ENCODE measurements at regions not wholly inside any gene's neighbourhood (a gene's known extent, or its start where the extent isn't known, plus 50 kb on each side); places are given as distances from the start of the nearest gene placed in this dataset.

DNA sequence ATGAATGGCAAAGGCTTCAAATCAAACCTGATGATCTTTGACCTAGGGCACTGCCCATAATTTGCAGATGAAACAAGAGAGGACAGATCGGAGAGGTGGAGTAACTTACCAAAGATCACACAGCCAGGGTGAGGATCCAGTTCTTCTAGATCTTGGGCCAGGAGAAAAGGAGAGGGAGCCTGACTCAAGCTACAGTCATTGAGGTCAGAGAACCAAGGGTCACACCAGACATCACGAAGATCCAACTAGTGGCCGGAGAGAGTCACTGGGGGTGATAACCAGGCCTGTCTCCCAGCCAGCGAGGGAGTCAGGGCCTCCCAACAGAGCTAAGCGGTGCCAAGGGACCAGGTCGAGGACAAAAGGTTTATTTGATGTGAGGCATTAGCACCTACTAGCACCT, 115.0 kb downstream of the RIPK4 start:
- Mint-ChIP-seq H3K4me3 (no peak overlapping the region), H3K9me3 (no peaks in the 10 kb centered on the region), H3K4me1 (ENCODE audit: low read depth) (no peaks in the 10 kb centered on the region), H3K27me3 (ENCODE audit: low read depth) (no peaks in the 10 kb centered on the region), H3K27ac (no peak overlapping the region), H3K36me3 (ENCODE audit: low read depth) (no peaks in the 10 kb centered on the region)
- DNase-seq (ENCODE audit: low spot score), result no peak

DNA sequence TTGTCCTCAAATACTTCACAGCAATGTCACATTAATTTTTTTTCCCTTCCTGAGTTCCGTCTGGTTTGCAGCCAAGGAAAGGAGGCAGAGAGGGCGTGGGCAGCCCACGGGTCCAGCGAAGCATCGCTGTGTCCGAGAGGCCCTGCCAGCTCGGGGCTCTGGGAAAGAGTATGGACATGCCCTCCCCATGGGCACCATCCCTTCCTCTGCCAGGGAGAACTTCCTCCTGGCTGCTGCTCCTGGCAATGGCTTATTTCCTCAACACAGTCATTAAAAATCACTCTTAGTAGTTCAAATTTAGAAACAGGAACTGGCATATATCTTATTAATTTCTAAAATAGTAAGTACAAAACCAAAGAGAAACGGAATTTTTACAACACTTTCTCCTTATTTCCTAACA, 115.4 kb downstream of the RIPK4 start:
- H3K27me3 Mint-ChIP-seq (ENCODE audit: low read depth), result no peaks in the 10 kb centered on the region
- H3K9me3 Mint-ChIP-seq, result no peaks in the 10 kb centered on the region
- no peaks in the 10 kb centered on the region for H3K4me1 Mint-ChIP-seq (ENCODE audit: low read depth)
- no peak overlapping the region for H3K27ac Mint-ChIP-seq
- no peaks in the 10 kb centered on the region for H3K36me3 Mint-ChIP-seq (ENCODE audit: low read depth)
- DNase-seq (ENCODE audit: low spot score), result no peak
- H3K4me3 Mint-ChIP-seq, result no peak overlapping the region

GRCh38 chr21:41650526-41651145, 116.2 kb downstream of the RIPK4 start:
- Mint-ChIP-seq H3K4me1 (ENCODE audit: low read depth) (no peaks in the 10 kb centered on the region), H3K4me3 (no peak overlapping the region), H3K36me3 (ENCODE audit: low read depth) (no peaks in the 10 kb centered on the region), H3K27ac (no peak overlapping the region), H3K9me3 (no peaks in the 10 kb centered on the region), H3K27me3 (ENCODE audit: low read depth) (no peaks in the 10 kb centered on the region)
- no peak for DNase-seq (ENCODE audit: low spot score)

GRCh38 chr21:41648591-41649031, 118.2 kb downstream of the RIPK4 start:
- H3K27ac Mint-ChIP-seq, result no peak overlapping the region
- no peaks in the 10 kb centered on the region for H3K36me3 Mint-ChIP-seq (ENCODE audit: low read depth)
- no peaks in the 10 kb centered on the region for H3K4me1 Mint-ChIP-seq (ENCODE audit: low read depth)
- peaks cover 5% of the 10 kb centered on the region for H3K27me3 Mint-ChIP-seq (ENCODE audit: low read depth)
- DNase-seq (ENCODE audit: low spot score), result no peak
- no peaks in the 10 kb centered on the region for H3K9me3 Mint-ChIP-seq
- no peak overlapping the region for H3K4me3 Mint-ChIP-seq

DNA sequence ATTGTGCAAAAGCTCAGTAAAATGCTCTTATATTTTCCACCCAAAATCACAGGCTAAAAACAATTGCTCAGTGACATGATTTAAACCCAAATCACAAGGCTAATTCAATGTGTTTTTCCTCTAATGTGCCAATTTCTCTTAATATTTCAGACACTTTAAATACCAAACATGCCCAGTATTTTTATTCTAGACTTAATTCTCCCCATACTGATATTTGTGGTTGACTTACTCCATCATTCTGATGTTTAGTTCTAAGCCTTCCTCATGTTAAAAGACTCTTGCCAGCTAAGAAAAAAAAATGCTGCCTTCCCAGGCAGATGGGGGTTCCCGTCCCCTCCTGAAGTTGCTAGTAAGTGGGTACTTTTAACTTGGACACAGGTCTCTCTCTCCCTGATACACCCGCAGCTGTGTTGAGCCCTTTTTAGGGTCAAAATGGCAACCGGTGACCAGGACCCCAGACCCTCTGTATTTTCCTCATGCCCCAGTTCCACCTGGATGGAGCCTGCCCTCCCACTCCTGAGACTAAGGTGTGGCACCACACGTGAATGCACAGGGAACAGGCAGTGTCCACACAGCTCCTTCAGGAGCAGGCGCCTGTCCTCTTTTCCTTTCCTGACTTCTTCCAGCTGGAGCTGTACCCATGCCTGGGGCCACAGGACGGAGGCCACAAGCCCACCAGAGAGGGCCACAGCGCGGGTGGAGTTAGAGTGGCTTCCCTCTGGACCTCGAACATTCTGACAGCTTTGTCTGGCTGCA, 118.9 kb downstream of the RIPK4 start:
- no peaks in the 10 kb centered on the region for H3K4me1 Mint-ChIP-seq (ENCODE audit: low read depth)
- DNase-seq (ENCODE audit: low spot score), result no peak
- no peaks in the 10 kb centered on the region for H3K36me3 Mint-ChIP-seq (ENCODE audit: low read depth)
- no peak overlapping the region for H3K27ac Mint-ChIP-seq
- H3K4me3 Mint-ChIP-seq, result no peak overlapping the region
- H3K9me3 Mint-ChIP-seq, result no peaks in the 10 kb centered on the region
- H3K27me3 Mint-ChIP-seq (ENCODE audit: low read depth), result peaks cover 6% of the 10 kb centered on the region

DNA sequence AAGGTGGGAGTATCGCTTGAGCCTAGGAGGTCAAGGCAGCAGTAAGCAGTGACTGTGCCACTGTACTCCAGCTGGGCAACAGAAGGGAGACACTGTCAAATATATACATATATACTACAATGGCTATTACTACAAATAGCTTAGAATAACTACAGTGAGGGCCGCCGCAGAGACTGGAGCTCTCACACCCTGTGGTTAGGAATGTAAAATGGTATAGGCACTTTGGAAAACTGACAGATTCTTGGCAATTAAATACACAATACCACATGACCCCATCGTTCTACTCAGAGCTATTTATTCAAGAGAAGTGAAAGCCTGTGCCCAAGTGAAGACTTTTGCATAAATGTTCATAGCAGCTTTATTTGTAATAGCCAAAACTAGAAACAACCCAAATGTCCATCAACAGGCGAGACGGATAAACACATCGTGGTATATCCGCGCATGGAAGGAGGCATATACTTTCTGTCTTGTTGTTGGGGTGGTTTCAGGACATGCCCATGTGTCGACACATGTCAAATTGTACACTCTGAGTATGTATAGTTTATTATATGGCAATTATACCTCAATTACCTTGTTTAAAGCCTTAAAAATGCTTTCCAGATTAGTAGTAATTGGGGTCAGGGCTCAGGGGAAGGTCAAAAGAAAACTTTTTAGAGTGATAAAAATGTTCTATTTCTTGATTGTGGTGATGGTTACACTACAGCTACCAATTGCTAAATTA, 123.4 kb downstream of the RIPK4 start:
- no peaks in the 10 kb centered on the region for H3K4me1 Mint-ChIP-seq (ENCODE audit: low read depth)
- peaks cover 14% of the 10 kb centered on the region for H3K27me3 Mint-ChIP-seq (ENCODE audit: low read depth)
- no peak for DNase-seq (ENCODE audit: low spot score)
- no peaks in the 10 kb centered on the region for H3K9me3 Mint-ChIP-seq
- H3K27ac Mint-ChIP-seq, result no peak overlapping the region
- no peaks in the 10 kb centered on the region for H3K36me3 Mint-ChIP-seq (ENCODE audit: low read depth)
- no peak overlapping the region for H3K4me3 Mint-ChIP-seq

DNA sequence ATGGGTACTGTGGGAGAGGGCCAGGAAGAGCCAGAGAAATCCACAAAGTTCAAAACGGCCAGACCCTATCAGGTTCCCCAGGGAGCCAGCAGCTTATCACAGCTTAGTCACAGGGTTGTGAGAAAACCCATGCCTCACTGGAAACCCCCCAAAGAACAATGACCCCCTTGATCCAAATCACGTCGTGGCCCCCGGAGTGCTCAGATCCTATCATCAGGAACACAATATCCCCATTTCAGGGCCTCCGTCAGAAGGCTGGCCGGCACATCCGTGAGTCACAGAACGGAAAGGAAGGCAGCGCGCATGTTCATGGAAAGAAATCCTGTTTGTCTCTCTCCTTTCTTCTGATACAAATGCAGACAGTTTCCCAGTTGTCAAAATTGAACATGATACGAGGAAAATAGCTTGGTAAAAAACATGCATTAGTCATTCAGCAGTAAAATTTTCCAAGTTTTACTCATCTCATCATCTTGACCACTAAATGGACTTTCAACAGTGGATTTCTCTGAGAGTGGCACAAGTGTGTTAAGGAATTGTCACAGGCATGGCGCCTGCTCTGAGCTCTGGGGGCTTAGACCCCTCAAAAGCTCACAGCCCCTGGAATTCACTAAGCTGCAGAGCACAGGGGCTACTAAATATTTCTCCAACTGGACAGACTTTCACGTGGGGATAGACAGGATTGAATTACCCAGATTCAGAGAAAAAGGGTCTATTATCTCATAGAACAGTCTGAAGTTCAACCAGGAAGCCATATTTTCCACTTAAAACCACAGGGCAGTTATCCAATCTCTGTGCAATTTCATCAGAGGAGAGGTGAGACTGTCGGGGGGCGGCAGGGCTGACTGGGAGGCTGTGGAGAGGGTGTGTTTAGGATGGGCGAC, 124.8 kb downstream of the RIPK4 start:
- Mint-ChIP-seq H3K9me3 (no peaks in the 10 kb centered on the region), H3K27me3 (ENCODE audit: low read depth) (peaks cover 14% of the 10 kb centered on the region), H3K36me3 (ENCODE audit: low read depth) (no peaks in the 10 kb centered on the region), H3K27ac (no peak overlapping the region), H3K4me1 (ENCODE audit: low read depth) (no peaks in the 10 kb centered on the region), H3K4me3 (no peak overlapping the region)
- DNase-seq (ENCODE audit: low spot score), result no peak

DNA sequence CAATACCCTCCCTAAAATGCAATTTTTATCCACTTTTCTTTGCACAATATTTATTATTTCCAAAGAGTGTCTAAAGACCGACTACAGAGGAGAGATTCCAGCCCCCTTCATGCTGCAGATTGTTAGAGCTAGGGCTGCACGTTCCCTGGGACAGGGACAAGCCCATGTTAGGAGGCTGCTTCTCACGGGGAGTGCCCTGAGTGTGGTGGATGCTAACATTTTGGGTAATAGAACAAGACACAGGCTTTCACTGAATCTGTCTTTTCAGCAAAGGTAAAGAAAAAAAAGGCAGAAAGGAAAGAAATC, 125.4 kb downstream of the RIPK4 start:
- Mint-ChIP-seq H3K4me3 (no peak overlapping the region), H3K4me1 (ENCODE audit: low read depth) (no peaks in the 10 kb centered on the region), H3K9me3 (no peaks in the 10 kb centered on the region), H3K27ac (no peak overlapping the region), H3K27me3 (ENCODE audit: low read depth) (peaks cover 14% of the 10 kb centered on the region), H3K36me3 (ENCODE audit: low read depth) (no peaks in the 10 kb centered on the region)
- no peak for DNase-seq (ENCODE audit: low spot score)

- Mint-ChIP-seq H3K27me3 (ENCODE audit: low read depth) (peaks cover 14% of the 10 kb centered on the region), H3K4me1 (ENCODE audit: low read depth) (no peaks in the 10 kb centered on the region), H3K9me3 (no peaks in the 10 kb centered on the region), H3K4me3 (no peak overlapping the region), H3K36me3 (ENCODE audit: low read depth) (no peaks in the 10 kb centered on the region), H3K27ac (no peak overlapping the region)
- no peak for DNase-seq (ENCODE audit: low spot score)
These were observed 125.9 kb downstream of the RIPK4 start for GRCh38 chr21:41640748-41641509.

DNA sequence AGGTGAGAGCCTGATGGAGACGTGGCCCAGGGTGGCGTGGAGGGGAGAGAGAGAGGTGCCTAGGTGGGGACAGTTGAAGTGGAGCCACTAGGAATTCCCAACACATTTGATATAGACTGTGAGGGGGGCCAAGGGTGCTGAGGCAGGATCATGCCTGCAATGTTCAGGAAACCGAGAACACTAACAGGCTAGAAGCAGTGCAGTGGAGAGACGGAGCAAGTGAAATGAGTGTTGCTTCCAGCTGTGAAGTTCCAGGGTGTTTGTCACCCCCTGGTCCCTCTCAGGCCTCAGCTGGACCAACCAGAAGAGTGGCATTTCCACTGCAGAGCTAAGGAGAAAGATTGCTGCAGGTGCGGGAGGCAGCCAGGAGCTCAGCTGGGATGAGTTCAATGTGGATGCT, 127.1 kb downstream of the RIPK4 start:
- Mint-ChIP-seq H3K27me3 (ENCODE audit: low read depth) (peaks cover 16% of the 10 kb centered on the region), H3K4me1 (ENCODE audit: low read depth) (no peaks in the 10 kb centered on the region), H3K4me3 (no peak overlapping the region), H3K9me3 (no peaks in the 10 kb centered on the region), H3K27ac (no peak overlapping the region), H3K36me3 (ENCODE audit: low read depth) (no peaks in the 10 kb centered on the region)
- no peak for DNase-seq (ENCODE audit: low spot score)

DNA sequence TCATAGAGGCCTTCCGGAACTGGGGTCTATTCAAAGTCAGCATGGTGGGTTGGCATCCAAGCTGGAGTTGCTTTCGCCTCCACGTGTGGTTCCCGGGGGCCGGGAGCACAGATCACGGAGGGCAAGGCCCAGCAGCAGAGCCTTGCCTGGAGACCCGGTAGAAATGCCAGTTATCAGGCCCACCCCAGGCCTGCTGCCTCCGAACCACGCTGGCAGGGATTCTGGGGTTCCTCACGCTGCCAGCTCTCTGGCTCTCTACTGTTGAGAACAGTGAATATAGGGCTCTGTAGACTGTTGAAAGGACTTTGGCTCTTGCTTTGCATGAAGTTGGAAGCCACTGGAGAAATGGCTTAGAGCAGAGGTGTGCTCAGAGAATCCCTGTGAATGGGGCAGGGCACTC, 127.5 kb downstream of the RIPK4 start:
- Mint-ChIP-seq H3K27me3 (ENCODE audit: low read depth) (peaks cover 14% of the 10 kb centered on the region), H3K27ac (no peak overlapping the region), H3K4me1 (ENCODE audit: low read depth) (no peaks in the 10 kb centered on the region), H3K9me3 (no peaks in the 10 kb centered on the region), H3K4me3 (no peak overlapping the region), H3K36me3 (ENCODE audit: low read depth) (no peaks in the 10 kb centered on the region)
- DNase-seq (ENCODE audit: low spot score), result no peak

DNA sequence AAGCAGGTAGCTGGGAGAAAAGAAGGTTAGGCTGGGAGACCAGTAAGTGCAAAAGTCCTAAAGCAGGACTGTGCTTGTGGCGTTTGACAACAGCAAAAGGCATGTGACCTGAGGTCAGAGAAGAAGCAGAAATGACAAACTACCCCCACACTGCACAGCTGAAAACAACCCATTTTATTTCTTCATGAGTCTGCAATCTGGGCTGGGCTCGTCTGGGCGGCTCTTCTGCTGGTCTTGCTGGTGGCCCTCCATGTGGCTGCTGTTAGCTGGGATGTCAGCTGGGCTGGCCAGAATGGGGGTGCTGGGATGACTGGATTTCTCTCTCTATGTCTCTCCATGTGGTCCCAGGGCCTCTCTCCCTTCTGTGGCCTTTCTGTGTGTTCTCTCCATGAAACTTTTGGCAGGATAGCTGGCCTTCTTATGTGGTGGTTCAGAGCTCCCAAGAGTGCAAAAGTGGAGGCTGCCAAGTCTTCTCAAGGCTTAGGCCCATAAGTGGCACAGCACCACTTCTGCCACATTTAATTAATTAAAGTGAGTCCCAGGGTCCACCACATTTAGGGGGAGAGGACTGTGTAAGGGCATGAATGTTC, 128.6 kb downstream of the RIPK4 start:
- H3K4me1 Mint-ChIP-seq (ENCODE audit: low read depth), result no peaks in the 10 kb centered on the region
- DNase-seq (ENCODE audit: low spot score), result no peak
- H3K4me3 Mint-ChIP-seq, result no peak overlapping the region
- no peaks in the 10 kb centered on the region for H3K9me3 Mint-ChIP-seq
- no peaks in the 10 kb centered on the region for H3K36me3 Mint-ChIP-seq (ENCODE audit: low read depth)
- no peak overlapping the region for H3K27ac Mint-ChIP-seq
- H3K27me3 Mint-ChIP-seq (ENCODE audit: low read depth), result peaks cover 10% of the 10 kb centered on the region
